NCI-H460 (cell line): ENCODE measurements at regions not wholly inside any gene's neighbourhood (a gene's known extent, or its start where the extent isn't known, plus 50 kb on each side); places are given as distances from the start of the nearest gene placed in this dataset.

Experiments used
- DNase-seq: peaks from one replicate; pipeline ENCODE4 v3.0.0-alpha.2; 2016; ENCODE audit warnings: low read depth; ENCODE audit errors: extremely low read depth

DNA sequence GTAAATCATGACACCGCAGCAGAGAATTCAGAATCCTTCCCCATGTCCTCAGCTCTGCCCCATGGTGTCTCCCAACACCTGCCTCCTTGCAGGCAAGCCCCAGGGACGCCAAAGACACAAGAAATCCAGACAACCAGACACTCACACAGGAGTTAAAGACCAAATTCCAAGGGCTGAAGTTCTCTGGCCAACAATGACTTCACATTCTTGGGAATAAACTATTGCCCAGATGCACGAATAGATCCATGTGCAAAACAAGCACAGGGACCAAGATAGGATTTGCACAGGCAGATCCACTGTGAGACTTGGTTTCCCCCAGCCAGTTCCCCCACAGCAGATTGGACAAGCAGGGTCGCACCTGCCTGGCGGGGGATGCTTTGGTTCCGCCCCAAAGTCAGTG, 246.7 kb downstream of the SOD2 start:
- no peak for DNase-seq

DNA sequence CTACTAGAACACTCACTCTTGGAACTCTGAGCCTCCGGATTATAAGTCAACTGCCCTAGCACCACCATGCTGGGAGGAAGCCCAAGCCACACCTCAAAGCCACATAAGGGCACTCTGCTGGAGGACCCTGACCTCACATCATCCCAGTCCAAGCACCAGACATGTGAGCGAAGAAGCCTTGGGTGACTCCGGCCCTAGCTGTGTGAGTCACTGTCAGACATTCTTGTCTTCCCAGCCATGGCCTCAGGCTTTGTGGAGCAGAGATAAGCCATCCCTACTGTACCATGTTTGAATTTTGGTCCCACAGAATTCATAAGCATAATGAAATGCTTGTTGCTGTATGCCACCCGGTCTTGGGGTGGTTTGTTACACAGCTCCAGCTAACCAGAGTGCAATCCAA, 247.7 kb downstream of the SOD2 start:
- DNase-seq, result no peak

DNA sequence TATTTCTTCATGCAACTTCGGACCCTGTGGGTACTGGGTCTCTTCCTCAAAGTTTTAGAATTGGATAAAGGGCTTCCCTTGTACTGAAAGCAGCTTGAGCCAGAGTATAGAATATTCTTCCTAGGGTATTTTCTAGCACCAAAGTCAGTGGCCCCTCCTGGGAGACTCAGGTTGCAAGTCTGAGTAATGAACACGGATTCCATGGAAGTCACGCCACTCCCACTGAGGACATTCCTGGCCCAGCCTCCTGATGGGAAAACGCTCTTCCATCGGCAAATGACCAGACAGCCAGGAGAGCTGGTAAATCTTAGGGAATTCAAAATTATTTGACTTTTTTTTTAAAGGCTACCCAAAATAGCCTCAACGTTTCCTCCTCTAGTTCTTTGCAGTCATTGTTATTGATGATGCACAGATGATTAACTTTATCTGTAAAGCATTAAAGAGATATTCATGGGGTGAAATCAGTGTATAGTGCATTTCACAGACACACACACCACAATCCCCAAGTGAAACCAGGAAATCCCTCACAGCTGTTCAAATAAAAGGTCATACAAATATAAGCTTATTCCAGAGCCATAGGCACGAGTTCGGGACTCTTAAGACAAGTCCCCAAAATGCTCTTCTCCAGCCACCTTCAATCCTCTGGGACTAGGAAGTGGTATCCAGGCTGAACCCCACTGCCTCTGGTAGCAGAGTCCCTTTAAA, 248.8 kb downstream of the SOD2 start:
- no peak for DNase-seq

GRCh38 chr6:159443417-159443920, 249.6 kb downstream of the SOD2 start:
- DNase-seq, result no peak

GRCh38 chr6:159441704-159441981, 251.4 kb downstream of the SOD2 start:
- no peak for DNase-seq

DNA sequence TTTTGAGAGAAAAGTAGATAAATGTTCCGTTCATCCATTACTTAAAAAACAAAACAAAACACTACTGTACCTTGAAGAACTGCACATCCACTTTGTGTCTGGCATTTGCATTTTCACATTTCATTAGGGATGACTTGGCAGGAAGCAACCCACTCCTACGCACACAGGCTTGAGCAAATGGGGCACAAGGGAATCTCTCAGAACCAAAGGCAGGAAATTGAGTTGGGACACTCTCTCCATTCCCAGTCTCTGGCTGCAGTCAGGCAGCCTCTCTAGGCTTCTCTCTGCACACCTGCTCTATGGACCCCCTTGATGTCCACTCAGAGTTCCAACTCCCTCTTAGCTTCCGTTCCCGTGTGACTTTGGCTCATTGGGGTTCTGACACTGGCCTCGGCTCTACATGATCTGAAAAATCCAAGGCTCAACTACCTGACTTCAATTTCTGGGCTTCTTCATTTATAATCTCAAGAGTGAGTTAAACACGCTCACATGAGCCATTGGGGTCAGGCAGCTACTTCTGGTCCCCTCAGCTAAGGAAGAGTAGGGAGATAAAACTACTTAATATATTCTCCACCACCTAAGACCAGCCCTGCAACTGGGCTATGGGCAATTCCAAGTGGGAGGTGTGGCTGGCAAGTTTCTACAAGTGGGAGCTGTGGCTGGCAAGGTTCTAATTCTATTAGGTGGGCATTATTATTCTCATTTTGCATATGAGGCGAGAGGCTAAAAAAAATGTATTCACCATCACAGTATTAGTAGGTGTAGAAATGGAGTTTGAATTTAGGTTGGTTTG, 251.9 kb downstream of the SOD2 start:
- DNase-seq, result no peak

- DNase-seq, result no peak
These were observed 252.7 kb downstream of the SOD2 start for GRCh38 chr6:159440349-159440748.

GRCh38 chr6:159439651-159440050, 253.4 kb downstream of the SOD2 start:
- no peak for DNase-seq

DNA sequence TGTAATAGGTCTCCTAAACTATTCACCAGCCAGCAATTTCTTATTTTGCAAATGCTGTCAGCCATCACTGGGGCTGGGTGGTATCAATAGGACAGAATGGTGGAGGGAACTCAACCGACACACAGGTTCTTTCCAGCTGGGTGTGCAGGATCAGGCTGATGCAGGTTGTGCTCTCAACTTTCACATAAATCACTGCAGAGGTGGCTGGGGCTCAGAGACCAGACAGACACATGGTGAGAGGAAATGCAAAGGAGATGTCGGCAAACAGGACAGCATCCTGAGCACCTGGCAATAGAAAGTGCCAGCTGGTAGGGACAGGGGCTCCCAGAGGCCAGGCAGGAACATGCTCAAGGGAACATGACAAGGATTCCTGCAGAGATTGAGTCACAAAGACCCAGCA, 254.9 kb downstream of the SOD2 start:
- DNase-seq, result no peak

DNA sequence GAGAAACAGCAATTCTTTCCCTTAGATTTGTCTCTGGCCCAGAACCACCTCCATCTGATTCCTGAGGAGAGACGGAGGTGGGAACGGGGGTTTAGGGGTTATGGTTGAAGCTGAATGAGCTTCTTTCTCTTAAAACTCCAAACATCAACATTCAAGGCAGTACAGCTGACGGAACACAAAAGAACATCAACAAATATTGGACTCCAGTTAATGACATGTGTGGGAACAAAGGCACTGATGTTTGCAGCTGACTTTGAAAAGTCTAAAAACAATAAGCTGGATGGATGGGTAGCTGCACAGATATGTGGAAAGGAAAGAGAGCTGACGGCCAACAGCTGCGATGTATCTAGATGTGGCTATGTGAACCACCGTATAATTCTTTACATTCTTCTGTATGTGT, 256.5 kb downstream of the SOD2 start:
- no peak for DNase-seq

DNA sequence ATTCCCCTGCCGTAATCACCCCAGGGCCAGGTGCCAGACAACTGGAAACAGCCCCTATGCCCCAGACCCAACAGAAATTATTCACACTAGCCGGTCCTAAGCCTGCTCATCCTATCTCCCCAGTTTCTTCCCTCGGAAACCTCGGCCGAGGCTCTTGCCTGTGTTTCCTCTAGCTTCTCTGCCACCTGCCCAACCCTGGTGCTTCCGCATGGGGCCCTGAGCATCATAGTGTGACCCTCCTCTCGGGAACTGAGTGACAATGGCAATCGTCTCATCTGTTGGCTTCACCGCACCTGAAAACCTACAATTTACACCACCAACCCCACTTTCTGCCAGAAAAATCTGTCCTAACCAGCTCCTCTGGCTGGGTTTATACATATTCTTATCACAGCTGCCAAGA, 257.3 kb downstream of the SOD2 start:
- no peak for DNase-seq

DNA sequence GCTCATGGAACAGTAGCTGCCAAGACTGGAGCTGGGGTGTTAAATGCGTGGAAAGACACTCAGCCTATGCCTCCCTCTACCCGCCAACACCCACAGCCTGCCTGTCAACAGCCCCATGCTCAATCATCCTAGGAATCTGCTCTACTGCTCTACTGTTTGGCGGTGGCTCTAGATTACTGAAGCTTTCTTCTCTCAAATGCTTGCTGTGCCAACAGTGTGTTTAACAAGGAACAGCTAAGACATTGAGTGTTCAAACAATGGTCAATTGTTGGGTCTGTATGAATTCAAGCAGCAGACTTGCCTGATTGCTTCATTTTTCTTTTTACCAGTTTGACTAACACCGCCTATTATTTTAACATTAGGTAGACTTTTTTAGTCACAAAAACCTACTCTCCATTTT, 258.6 kb downstream of the SOD2 start:
- no peak for DNase-seq

DNA sequence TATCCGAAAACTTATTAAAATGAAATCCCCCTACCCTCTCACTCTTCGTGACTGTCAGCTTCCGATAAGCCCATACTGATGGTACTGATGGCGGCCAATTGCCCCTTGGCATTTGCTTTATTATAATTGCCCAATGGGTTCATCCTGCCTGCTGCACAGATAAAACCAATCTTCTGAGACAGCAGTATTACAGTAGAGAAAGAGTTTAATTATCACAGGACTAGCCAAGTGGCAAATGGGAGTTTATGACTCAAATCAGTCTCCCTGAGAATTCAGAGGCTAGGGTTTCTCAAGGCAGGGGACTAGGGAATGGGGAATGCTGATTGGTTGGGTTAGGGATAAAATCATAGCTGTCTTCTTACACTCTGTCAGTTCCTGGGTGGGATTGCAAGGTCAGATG, 259.5 kb downstream of the SOD2 start:
- no peak for DNase-seq

- DNase-seq, result no peak
These were observed 261.3 kb downstream of the SOD2 start for GRCh38 chr6:159431750-159432149.

DNA sequence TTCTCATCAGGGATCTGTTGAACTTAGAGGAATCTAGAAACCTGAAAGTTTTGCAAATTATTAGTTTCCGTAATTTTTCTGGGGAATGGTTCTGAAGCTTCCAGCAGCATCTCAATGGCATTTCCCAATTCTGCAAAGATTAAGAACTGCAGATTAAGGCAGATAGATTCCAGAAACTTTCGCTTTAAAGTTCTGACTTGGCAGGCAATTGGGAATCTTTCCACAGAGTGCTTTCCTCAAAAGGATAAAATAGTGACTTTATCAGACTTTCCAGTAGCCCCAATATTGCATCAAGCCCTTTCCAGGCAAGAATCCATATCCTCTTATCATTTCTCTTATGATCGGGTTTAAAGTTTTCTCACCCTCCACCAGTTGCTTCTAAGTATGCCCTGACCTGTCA, 261.1 kb downstream of the FNDC1 start:
- no peak for DNase-seq

GRCh38 chr6:159429433-159429832, 260.2 kb downstream of the FNDC1 start:
- DNase-seq, result no peak

GRCh38 chr6:159427771-159428170, 258.6 kb downstream of the FNDC1 start:
- DNase-seq, result no peak

- DNase-seq, result no peak
These were observed 258.1 kb downstream of the FNDC1 start for GRCh38 chr6:159427335-159427734.

DNA sequence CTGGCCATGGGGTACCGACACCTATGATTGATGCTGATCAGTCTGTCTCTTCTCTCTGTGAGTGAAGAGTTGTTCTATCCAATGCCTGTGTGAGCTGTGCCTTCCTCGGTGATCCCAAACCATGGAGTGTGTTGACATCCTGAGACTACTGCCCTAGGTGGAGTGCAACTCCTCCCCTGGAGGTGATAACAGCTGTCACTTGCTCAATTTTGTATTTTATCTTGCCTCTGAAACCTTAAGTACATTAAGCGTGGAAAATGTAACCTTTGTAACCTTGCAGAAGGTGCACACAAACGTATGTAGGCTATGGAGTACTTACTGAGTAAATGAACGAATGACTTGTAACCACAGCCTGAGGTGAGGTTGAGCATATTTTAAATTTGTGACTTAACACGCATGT, 256.2 kb downstream of the FNDC1 start:
- no peak for DNase-seq

GRCh38 chr6:159422041-159422984, 253.1 kb downstream of the FNDC1 start:
- DNase-seq, result no peak

DNA sequence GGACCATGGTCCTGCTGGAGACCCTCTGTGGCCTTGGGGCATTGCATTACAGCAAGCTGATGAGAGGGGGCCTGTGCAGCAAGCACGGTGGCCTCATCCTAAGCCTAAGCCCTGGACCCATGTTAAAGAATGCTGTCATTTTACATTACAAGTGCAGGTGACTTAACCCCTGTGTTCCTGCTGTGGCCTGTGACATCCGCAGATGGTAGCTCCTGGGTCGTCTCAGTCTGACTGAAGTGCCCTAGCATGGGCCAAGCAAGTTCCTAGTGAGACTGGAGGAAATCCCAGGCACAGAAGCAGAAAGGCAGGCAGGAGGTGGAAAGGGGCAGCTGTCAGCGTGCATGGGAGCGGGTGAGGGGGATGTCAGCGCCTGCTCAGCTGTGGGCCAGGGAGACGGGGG, 252.4 kb downstream of the FNDC1 start:
- DNase-seq, result no peak
